ENCODE measurements at regions not wholly inside any gene's neighbourhood (a gene's known extent, or its start where the extent isn't known, plus 50 kb on each side); places are given as distances from the start of the nearest gene placed in this dataset.
"Not testable (repeated sequence)": the region's sequence is repeated elsewhere in the genome, so short reads cannot be mapped to it uniquely, and the experiment has no call there.

GRCh38 chr2:117199511-117199910 lies 615.0 kb upstream of the DDX18 start:
- no peak for DNase-seq

GRCh38 chr2:117212562-117212961 lies 601.9 kb upstream of the DDX18 start:
- DNase-seq, result no peak

- no peak for DNase-seq
Measured at GRCh38 chr2:117217145-117217544, 597.3 kb upstream of the DDX18 start.

DNA sequence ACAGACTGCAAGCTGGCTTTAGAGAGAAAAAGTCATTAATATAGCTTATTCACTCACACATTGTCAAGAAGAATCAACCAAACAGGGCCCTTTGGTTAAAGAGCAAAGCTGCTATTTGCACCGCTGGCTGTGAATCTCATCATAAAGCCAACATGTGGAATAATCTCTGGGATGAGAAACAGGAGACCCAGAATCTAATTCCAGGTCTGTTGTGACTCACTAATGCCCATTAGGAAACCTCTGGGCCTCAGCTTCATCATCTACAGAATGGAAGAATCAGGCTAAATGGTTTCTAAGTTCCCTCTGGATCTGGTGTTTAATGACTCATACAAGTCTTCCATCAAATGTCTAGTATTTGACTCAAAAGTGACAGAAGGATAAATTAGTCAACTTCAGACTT lies 591.7 kb upstream of the DDX18 start:
- no peak for DNase-seq

GRCh38 chr2:117232305-117232704 lies 582.2 kb upstream of the DDX18 start:
- no peak for DNase-seq

GRCh38 chr2:117257362-117257761 lies 557.1 kb upstream of the DDX18 start:
- DNase-seq, result no peak

DNA sequence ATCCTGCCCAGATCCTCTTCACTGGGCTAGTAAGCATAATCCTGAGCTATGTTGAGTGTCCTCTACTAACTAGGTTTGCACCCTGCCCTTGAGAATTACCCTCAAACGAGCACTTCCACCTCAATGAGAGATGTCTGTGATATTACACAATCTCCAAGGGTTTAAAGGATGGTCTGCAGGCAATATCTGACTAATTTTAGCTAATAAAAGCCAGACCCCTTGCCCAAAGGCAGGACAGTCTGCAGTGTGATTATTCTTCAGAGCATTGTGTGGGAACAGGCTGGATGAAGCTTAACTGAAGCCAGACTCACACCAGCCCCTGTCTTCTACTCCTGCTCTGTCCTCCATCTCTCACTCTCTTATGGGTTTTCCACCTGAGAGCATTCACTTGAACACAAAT lies 544.9 kb upstream of the DDX18 start:
- no peak for DNase-seq

DNA sequence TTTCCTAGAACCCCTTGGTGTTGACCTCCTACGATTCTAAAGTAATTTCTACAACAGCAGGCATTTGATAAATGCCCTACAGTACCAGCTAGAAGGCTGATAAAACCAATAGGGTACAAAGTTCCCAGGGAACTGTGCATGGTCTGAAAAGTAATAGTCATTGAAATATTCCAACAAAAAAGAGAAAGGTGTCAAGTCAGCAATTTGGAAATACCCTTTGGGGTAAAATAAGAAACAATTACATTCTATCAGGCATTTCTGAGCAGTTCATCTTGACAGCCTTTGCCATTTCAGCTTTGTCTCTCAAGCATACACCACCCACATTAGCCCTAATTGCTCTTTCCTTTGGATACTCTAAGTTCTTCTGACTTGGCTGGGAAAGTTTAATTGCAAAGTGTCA lies 542.9 kb upstream of the DDX18 start:
- no peak for DNase-seq

DNA sequence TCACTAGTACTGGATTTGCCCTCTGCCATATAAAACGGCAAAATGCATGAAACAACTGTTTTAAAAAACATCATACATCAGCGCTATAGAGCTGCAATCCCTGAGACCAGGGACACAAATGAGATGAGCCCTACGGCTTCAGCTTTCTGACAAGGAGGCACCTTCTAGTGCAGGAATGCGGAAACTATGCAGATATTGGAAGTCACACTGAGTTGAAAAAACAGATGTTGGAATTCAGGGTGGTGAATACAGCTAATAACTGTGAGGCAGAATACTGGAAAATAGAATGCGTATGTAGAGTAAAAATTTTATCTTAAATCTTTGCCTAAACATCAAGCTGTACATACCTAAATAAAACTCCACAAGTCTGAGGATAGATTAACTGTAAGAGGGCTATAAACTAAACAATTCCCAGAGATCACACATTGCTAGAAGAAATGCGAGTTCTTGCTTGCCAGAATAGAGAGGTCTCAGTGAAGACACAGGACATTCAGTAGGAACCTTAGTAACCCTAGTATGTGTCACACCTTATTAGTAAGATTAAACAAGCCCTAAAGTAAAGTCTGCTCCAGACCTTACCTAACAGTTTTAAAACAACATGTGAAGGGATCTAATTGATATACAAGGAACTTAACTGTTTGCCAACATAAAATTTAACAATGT lies 541.4 kb upstream of the DDX18 start:
- DNase-seq, result no peak

- no peak for DNase-seq
Measured at GRCh38 chr2:117293012-117293411, 521.5 kb upstream of the DDX18 start.

DNA sequence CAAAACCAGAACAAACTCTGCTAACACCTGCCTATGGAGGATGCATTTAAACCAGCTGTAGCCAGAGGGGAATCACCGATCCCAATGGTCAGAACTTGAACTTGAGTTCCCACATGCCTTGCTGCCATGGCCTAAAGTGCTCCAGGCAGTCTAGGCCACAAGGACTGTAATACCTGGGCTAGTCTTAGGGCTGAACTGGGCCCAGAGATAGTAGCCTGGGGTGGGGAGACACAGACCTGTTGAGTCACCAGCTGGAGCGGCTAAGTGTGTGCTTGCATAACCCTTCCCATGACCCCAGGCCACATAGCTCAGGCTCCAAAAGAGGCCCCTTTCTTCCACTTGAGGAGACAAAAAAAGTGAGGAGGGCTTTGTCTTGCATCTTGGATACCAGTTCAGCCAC lies 515.0 kb upstream of the DDX18 start:
- DNase-seq, result no peak

DNA sequence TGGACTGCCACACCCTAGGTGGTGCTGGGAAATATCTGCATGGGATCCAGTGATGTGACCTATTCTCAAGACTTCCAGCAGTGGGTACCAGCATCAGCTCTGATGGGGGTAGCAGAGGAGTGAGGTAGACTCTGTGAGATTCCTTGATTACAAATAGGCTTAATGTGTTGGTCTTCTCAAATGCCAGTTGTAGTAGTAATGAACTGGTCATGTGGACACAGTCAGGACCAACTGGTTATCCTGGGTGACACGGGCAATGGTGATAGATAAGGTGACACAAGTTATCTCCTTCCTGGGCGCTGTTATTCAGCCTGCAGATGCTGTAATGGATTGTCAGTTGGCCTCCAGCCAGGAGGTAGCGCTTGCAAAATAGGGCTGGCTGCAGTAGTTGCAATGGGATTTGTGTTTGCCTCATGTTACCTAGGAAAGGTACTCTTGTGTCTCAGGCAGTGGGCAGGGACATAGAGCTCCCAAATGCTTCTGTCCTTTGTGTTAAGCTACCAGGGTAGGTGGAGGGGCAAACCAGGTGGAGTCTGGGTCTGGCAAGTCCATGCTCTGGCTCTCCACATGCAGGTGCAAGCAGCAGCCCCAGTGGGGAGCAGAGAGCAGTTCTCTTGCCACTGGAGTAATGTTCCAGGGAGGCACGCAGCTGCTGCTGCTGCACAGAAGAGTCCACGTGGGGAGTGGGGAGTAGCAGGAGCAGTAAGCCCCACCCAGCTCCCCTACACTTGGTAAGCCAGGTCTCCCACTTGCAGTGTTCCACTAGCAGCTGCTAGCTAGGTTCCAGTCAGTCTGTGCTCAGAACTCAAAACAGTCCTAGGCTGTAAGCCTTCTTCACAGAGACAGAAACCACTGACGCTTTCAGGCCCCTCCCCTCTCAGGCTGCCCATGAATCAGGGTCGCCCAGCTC lies 505.4 kb upstream of the DDX18 start:
- DNase-seq, result no peak

DNA sequence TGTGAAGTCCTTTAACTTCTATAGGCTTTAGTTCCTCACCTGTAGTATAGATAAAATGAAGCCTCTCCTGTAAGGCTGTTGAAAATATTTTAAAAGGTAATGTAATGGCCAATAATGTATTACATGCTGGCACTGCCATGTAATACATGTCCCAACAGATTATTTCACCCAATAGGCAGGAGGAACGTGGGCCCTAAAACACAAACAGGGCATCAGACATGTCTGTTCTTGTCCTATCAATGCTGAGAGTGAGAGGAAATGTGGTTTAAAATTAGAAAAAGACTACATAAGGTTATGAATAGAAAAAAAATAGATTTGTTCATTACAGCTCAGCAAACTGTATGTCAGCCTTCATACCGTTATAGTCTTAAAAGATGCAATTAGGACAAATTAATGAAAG lies 492.7 kb upstream of the DDX18 start:
- no peak for DNase-seq

DNA sequence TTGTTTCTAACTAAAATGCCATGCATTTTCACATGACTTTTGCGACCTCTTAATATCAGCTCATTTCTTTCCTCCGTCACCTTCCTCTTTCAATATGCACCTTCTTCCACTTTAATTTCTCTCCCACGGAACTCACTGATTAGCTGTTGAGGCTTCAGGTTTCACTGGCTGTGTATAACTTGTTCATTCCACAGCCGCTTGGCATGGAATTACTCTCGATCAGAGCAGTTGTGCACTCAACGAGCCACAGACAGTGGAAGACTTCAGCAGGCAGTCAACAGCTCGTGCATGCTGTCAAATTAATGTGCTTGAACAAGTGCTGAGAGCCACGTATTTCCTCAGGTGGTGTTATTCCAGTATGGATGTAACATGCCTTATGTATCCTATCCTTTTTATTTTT lies 491.2 kb upstream of the DDX18 start:
- no peak for DNase-seq

DNA sequence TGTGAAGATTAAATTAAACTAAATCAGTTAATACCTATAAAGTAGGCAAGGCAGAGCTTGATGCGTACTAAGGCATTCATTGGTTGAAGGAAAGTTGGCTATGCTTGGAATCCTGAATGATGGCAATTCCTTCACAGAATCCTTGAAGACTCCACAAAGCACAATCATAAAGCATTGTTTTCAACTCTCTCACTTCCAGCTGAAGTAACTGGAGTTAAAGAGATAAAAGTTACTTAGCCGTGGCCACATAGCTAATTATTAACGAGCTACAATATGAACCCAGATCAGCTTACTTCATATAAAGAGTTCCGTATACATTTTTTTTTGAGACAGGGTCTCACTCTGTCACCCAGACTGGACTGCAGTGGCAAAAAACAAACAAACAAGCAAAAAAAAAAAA lies 483.9 kb upstream of the DDX18 start:
- DNase-seq, result no peak

DNA sequence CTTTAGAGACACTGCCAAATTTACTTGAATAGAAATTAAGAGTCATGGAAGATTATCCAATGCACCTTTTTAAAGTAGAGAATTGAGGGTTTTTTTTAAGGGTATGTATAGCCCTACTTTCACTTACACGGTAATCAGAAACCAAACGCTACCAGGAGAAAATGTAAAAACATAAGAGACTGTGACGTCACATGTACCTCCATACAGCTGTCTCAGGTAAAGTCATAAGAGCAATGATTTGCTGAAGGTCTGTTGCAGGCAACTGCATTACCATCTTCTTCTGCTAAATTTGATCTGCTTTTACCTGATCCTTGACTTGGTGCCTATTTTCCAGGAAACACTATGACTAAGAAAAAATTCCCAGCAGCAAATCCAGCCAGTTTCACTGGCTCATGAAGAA lies 478.5 kb upstream of the DDX18 start:
- no peak for DNase-seq

GRCh38 chr2:117336496-117336895 lies 478.0 kb upstream of the DDX18 start:
- DNase-seq, result no peak

DNA sequence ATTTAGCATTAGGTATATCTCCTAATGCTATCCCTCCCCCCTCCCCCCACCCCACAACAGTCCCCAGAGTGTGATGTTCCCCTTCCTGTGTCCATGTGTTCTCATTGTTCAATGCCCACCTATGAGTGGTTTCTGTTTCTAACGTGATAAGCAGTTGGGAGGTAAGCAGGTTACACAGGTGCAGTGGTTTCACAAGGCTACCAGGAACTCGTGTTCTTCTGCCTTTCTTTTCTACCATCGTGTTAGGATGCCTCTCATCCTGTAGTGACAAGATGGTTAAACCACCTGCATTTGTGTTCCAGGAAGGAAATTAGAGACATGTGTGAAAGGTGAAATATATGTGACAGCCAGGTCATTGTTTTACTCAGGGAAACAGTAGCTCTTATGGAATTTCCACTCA lies 476.5 kb upstream of the DDX18 start:
- DNase-seq, result not testable (repeated sequence)

DNA sequence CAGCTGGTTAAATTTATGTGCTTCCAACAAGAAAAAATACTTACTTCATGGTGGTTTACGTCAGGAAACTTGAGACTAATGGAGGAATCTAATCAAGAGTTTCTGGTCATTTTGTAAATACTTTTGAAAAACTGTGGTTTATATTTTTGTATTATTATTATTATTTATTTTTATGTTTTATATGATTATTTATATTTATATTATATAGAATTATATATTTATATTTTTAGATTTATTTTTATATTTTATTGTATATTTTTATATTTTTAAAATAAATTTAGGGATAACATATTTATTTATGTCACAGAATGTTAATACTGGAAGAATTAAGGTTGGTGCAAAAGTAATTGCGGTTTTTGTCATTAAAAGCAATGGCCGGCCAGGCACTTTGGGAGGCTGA lies 474.5 kb upstream of the DDX18 start:
- no peak for DNase-seq

- DNase-seq, result no peak
Measured at GRCh38 chr2:117341690-117342089, 472.8 kb upstream of the DDX18 start.

- no peak for DNase-seq
Measured at GRCh38 chr2:117342415-117342814, 472.1 kb upstream of the DDX18 start.

DNA sequence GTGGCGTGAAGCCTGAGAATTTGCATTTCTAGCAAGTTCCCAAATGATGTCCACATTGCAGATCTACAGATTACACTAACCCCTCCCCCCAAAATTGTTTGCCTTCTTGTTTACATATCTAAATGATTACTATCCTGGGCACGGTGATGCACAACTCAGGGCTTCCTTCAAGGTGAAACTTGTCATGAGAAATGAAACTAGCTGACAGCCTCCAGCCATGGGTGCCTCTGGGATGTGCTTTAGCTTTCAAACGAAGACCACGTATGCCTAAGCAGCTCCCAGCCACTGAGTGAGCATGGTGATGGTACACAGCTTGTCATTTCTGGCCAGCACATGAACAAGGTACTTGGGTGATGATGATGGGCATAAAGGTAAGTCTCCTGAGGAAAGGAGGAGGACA lies 464.8 kb upstream of the DDX18 start:
- DNase-seq, result no peak

GRCh38 chr2:117351396-117351795 lies 463.1 kb upstream of the DDX18 start:
- DNase-seq, result no peak

Measured in hypothalamus (tissue), 51 donors.